LoVo (cell line): ENCODE measurements at regions not wholly inside any gene's neighbourhood (a gene's known extent, or its start where the extent isn't known, plus 50 kb on each side); places are given as distances from the start of the nearest gene placed in this dataset.
"Not testable (repeated sequence)": the region's sequence is repeated elsewhere in the genome, so short reads cannot be mapped to it uniquely, and the experiment has no call there.

ENCODE experiments used
- DNase-seq: peaks from one replicate; pipeline ENCODE4 v3.0.0-alpha.2; 2016; ENCODE audit warnings: low spot score

GRCh38 chr5:90338712-90339372 is 70.7 kb downstream of the CETN3 start:
- no peak for DNase-seq

DNA sequence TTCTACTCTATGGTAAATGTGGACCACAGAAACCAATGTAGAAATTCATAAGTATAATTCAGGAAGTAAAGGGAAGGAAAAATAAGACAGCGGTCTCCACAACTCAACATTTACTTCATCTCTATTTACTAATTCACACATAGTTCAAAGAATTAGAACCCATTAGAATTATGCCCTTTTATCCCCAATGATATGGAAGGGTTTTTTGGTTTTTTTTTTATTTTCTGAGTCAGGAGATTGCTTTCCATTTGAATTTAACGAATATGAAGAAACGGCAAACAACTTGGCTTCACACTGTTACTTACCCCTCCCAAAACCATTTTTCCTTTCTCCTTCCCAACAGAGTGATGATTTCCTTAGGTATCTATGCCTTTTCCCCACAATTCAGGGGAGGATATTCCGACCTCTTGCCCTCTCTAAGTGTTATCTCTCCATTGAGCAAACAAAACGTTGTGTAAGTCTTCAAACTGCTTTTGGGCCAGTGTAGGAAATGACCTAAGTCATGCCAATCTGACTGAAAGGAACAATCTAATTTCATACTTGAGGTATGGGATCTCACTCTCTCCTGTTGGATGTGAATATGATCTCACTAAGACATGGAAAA is 72.0 kb downstream of the CETN3 start:
- DNase-seq: no peak

- DNase-seq: no peak
These were observed 72.8 kb downstream of the CETN3 start for GRCh38 chr5:90336752-90337151.

GRCh38 chr5:90334741-90335140 is 74.8 kb downstream of the CETN3 start:
- DNase-seq: no peak

GRCh38 chr5:90329911-90330310 is 79.6 kb downstream of the CETN3 start:
- DNase-seq: no peak

- DNase-seq: no peak
These were observed 82.6 kb downstream of the CETN3 start for GRCh38 chr5:90326995-90327394.

DNA sequence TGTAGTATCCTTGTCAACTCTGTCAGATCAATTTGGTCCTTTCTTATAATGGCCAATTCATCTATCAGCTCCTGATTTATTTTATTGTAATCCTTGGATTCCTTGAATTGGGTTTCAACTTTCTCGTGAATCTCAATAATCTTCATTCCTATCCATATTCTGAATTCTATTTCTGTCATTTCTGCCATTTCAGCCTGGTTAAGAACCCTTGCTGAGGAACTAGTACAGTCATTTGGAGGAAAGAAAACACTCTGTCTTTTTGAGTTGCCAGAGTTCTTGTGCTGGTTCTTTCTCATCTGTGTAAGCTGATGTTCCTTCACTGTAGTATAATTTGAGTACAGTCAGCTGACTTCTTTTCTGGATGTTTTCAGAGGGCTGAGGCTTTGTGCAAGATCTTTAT is 84.5 kb downstream of the CETN3 start:
- DNase-seq: no peak

- not testable (repeated sequence) for DNase-seq
These were observed 89.2 kb downstream of the CETN3 start for GRCh38 chr5:90320348-90320747.

- no peak for DNase-seq
These were observed 97.5 kb downstream of the CETN3 start for GRCh38 chr5:90312027-90312426.

- no peak for DNase-seq
These were observed 98.2 kb downstream of the CETN3 start for GRCh38 chr5:90311401-90311800.

- DNase-seq: no peak
These were observed 100.6 kb downstream of the CETN3 start for GRCh38 chr5:90308787-90309585.

DNA sequence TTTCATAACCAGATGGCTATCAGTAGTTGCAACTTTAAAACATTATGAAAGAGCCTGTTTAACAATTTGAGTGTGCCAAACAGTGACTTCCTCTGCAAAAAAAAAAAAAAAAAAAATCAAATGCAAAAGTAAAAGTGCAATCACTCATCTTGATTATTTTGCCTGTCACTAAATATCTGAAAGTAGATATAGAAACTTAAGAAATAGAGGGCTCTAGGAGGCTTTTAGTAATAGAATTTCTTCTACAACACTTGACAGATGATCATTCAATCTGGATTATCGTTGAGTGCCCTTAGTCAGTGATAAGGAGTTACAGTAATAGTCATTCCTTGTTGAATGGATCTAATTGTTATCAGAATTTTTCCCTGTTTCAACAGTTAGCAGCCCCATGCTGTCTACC is 101.8 kb downstream of the CETN3 start:
- no peak for DNase-seq

DNA sequence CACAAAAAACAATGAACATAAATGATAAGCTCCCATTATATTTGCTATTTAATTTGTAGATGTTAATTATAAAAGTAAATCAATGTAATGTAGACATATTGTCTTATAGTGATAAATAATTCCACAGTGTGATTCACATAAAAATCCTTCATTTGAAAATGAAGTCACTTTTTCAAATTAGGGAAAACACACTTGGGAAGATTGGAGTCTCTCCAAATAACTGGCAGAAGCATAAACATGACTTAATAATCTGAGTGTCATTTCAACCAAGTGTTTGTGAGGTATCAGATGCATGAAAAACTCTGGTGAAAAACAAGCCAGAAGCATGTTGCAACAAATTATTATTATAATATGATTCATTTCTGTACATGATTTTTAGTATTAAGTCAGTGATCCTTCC is 102.2 kb downstream of the CETN3 start:
- no peak for DNase-seq

DNA sequence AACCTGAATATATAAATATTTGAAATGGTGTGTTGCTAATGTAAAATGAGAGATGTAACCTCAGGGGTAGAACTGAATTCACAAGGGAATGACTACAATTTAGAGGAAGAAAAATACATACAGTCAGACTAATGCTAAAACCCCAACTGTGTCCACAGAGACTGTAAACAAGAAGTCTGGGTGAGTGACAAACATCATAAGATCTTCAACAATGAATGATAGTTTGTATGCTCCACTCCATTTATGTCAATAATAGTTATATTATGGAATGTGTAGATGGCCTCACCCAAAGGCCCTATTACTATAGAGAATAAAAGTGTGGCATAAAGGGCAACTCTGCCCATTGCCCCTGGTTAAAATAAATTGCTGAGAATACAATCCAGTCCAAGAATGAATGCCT is 102.9 kb downstream of the CETN3 start:
- DNase-seq: no peak

DNA sequence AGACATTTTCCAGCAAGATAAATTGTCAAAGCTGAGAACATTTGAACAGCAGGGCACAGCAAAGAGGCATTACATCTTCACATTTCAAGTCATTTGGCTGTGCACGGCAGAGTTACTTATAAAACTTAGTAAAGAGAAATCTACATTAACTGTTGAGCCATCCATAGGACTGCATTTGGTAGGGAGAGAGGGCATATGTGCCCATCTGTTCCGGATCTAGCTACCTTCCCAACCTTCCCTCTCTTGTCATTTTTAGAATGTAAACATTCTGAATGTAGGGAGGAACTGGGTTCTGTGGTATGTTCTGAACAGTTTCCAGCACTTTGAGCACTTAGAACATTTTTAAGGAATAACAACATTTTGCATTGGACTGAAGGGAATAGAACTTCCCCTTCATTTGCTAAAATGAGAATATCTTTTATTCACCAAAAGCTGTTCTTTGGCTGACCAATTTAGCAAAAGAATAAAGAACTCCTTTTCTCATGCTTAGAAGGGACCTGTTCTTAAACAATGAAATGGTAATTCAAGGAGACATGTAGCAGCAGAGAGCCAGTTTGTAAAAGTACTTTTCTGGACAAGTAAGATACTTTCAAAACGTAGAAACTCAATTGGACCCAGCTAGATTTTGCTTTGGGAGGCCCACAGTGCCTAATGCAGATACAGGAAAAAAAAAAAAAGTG is 104.4 kb downstream of the CETN3 start:
- no peak for DNase-seq

- no peak for DNase-seq
These were observed 108.3 kb downstream of the CETN3 start for GRCh38 chr5:90301248-90301647.

GRCh38 chr5:90297045-90297764 is 112.4 kb downstream of the CETN3 start:
- DNase-seq: no peak

- no peak for DNase-seq
These were observed 115.0 kb downstream of the CETN3 start for GRCh38 chr5:90294604-90295003.

DNA sequence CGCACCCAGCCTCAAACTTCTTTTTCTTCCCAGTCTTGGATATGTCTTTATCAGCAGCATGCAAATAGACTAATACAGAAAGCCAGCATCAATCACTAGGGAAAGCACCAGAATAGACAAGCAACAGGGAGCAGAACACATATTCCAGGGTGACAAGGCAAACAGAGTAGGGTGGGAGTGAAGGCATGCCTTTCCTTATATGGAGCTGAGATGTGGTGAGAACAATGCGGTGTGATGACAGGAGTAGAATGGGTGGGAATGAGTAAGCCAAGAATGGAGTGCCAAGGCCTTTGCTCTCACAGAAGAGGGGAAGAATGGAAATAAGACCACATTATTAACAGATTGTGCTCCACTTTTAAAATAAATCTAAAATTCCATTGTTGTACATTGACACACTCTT is 115.6 kb downstream of the CETN3 start:
- DNase-seq: no peak

GRCh38 chr5:90290648-90291047 is 118.9 kb downstream of the CETN3 start:
- DNase-seq: no peak

DNA sequence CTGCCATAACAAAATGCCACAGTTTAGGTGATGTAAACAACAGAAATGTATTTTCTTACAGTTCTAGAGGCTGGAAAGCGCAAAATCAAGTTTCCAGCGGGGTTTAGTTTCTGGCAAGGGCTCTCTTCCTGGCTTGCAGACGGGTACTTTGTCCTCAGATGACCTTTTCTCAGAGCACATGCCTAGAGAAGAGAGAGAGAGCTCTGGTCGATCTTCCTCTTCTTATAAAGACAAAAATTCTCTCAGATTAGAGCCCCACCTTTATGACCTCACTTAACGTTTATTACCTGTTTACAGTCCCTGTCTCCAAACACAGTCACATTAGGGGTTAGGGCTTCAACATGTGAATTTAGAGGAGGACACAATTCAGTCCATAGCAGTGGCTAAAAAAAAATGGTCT is 119.7 kb downstream of the CETN3 start:
- DNase-seq: peak; percentile 9

DNA sequence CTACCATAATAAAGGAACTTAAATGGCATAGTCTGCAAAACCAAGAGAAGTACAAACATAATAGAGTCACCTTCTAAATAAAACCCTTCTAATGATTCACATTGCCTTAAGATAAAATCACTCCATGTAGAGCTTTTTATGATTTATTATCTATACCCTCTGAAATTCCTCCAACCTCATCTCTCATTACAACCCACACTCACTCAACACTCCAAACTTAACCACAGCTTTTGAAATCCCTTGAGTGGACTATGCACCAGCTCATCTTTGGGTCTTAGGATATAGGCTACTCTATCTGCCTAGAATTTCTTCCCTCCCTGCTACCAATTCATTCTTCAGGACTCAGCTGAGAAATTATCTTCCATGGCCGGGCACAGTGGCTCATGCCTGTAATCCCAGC is 122.5 kb downstream of the CETN3 start:
- no peak for DNase-seq
